ENCODE measurements at regions not wholly inside any gene's neighbourhood (a gene's known extent, or its start where the extent isn't known, plus 50 kb on each side); places are given as distances from the start of the nearest gene placed in this dataset.

GRCh38 chr4:100900134-100900533, 382.3 kb upstream of the EMCN start:
- CTCF ChIA-PET = no interaction called here

DNA sequence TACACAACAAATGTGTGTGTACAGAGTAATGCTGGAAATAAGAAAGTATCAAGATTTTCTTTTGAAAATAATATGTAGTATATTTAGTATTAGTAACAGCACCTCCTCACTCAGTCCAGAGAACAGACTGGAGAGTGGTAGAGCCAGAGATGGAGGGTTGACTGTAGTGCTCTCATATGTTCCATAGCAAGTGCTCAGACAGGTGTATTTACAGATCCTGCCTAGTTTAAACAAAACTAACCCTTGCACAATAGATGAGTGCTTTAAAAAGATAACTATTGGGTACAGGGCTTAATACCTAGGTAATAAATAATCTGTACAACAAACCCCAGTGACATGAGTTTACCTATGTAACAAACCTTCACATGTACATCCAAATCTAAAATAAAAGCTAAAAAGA, 381.0 kb upstream of the EMCN start:
- H3K4me3 ChIP-seq (ENCODE audit: low read depth, low read length) = no peak overlapping the region
- CTCF ChIA-PET = no interaction called here
- DNase-seq (ENCODE audit: low read depth, low spot score) = no peak
- TF ChIP-seq CTCF (IDR thresholded peaks at IDR 0.05; ENCODE audit: insufficient read depth, low read length, missing control alignments) = no peak
- POLR2A ChIA-PET = no interaction called here

More at GRCh38 chr4:100900134-100900533, 382.3 kb upstream of the EMCN start:
- POLR2A ChIA-PET = no interaction called here
- H3K4me3 ChIP-seq (ENCODE audit: low read depth, low read length) = no peak overlapping the region
- TF ChIP-seq CTCF (IDR thresholded peaks at IDR 0.05; ENCODE audit: insufficient read depth, low read length, missing control alignments) = no peak
- no peak for DNase-seq (ENCODE audit: low read depth, low spot score)

DNA sequence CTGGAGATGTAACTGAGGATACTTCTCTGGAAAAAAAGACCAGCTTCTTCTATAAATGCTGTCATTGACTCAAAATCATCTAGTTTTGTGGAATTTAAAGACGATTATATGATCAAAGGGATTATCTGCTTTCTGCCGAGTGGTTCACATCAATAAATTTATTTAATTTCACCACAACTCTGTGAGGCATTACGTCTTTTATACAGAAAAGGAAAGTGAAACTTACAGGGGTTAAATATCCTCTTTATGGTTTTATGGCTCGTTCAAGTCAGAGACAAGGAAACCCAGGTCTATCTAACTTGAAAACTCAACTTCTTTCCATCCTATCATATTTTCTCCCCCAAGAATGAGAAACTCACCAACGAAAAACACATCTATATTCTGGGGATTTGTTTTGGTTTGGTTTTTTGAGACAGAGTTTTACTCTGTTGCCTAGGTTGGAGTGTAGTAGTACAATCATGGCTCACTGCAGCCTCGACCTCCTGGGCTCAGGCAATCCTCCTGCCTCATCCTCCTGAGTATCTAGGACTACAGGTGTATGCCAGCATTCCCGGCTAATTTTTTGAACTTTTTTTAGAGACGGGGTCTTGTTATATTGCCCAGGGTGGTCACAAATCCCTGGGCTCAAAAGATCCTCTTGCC, 377.9 kb upstream of the EMCN start:
- POLR2A ChIA-PET = no interaction called here
- no peak for DNase-seq (ENCODE audit: low read depth, low spot score)
- peak overlapping the region; percentile 29 for H3K4me3 ChIP-seq (ENCODE audit: low read depth, low read length)
- CTCF ChIA-PET = no interaction called here
- TF ChIP-seq CTCF (IDR thresholded peaks at IDR 0.05; ENCODE audit: insufficient read depth, low read length, missing control alignments) = no peak

GRCh38 chr4:100894339-100894870, 376.6 kb upstream of the EMCN start:
- DNase-seq (ENCODE audit: low read depth, low spot score) = no peak
- ChIA-PET POLR2A (no interaction called here), CTCF (no interaction called here)
- no peak overlapping the region for H3K4me3 ChIP-seq (ENCODE audit: low read depth, low read length)
- TF ChIP-seq CTCF (IDR thresholded peaks at IDR 0.05; ENCODE audit: insufficient read depth, low read length, missing control alignments) = no peak

DNA sequence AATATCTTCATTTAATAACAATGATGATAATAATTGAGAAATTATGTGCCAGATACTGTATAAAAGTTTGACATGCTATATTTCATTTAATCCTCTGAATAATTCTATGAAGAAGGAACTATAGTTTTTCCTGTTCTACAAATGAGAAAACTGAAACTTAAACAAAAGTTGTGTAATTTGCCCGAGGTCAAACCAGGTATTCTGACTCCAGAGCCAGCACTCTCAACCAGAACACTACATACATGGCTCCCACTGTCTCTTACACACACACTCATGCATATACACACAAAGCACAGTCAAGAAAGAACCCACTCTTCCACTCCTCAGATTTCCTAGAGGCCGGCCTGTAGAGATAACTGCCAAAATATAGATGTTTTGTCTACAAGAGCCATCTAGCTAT, 374.0 kb upstream of the EMCN start:
- no peak overlapping the region for H3K4me3 ChIP-seq (ENCODE audit: low read depth, low read length)
- CTCF ChIA-PET = no interaction called here
- no peak for TF ChIP-seq CTCF (IDR thresholded peaks at IDR 0.05; ENCODE audit: insufficient read depth, low read length, missing control alignments)
- no peak for DNase-seq (ENCODE audit: low read depth, low spot score)
- POLR2A ChIA-PET = no interaction called here

GRCh38 chr4:100889898-100890297, 372.1 kb upstream of the EMCN start:
- no peak for TF ChIP-seq CTCF (IDR thresholded peaks at IDR 0.05; ENCODE audit: insufficient read depth, low read length, missing control alignments)
- CTCF ChIA-PET = no interaction called here
- POLR2A ChIA-PET = no interaction called here
- no peak for DNase-seq (ENCODE audit: low read depth, low spot score)
- H3K4me3 ChIP-seq (ENCODE audit: low read depth, low read length) = no peak overlapping the region
